Mammary epithelial cell (primary cell): ENCODE measurements at regions not wholly inside any gene's neighbourhood (a gene's known extent, or its start where the extent isn't known, plus 50 kb on each side); places are given as distances from the start of the nearest gene placed in this dataset.

ENCODE experiments used
- CTCF ChIP-seq, 2 donors: IDR thresholded peaks in 1 of 2; conservative IDR thresholded peaks in 1 of 2; 2 replicates each; pipeline ENCODE4 v1.5.1; 2011 to 2012; ENCODE audit warnings: inconsistent platforms in 2 of 2, low read length in 2 of 2, mild to moderate bottlenecking in 2 of 2, control low read depth in 1 of 2, low read depth in 1 of 2; ENCODE audit not compliant: insufficient read depth in 1 of 2; ENCODE audit errors: extremely low read depth in 1 of 2
- EZH2 ChIP-seq: IDR thresholded peaks from 2 replicates; pipeline ENCODE4 v1.6.1; 2012; ENCODE audit warnings: low read length, inconsistent platforms, borderline replicate concordance

DNA sequence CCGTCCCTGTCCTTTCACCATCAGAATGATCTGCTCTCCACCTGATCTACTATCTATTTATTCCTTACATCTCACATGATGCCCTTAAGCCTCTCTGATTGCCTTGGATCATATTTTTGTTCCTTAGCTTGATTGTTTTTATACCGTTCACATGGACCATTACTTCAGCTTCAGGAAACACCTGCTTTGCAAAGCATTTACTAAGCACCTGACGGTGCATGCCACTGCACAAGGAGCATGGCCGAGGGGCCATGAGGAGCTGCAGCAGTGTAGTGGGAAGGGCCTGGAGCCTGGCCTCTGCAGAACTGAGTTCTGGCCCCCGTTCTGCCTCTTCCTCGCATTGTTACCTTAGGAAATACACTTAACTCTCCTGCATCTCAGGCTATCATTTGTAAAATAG lies 124.1 kb upstream of the NDUFV2 start:
- TF ChIP-seq CTCF (conservative IDR thresholded peaks at IDR 0.05 in 1 of 2, IDR thresholded peaks at IDR 0.05 in 1 of 2; ENCODE audit: extremely low read depth in 1 of 2, insufficient read depth in 1 of 2, low read depth in 1 of 2, low read length in 2 of 2) (no peak), EZH2 (no peak)
